ENCODE measurements at regions not wholly inside any gene's neighbourhood (a gene's known extent, or its start where the extent isn't known, plus 50 kb on each side); places are given as distances from the start of the nearest gene placed in this dataset.

GRCh38 chr18:22844190-22844589, 88.9 kb upstream of the RBBP8 start:
- Histone ChIP-seq H4K20me1 (ENCODE audit: insufficient read depth, low read length) (no peaks in the 10 kb centered on the region), H3K4me2 (ENCODE audit: insufficient read depth, low read length) (no peak overlapping the region), H3K9ac (ENCODE audit: low read depth, low read length) (no peak overlapping the region), H3K9me3 (ENCODE audit: insufficient read depth, low read length, severe bottlenecking) (no peaks in the 10 kb centered on the region), H3K27ac (ENCODE audit: low read length) (no peak overlapping the region), H2AFZ (ENCODE audit: low read depth, low read length) (no peak overlapping the region), H3K36me3 (ENCODE audit: insufficient read depth, low read length) (no peaks in the 10 kb centered on the region), H3K27me3 (ENCODE audit: insufficient read depth, low read length, poor library complexity) (peaks cover 17% of the 10 kb centered on the region), H3K4me3 (ENCODE audit: low read depth in 1 of 2, low read length in 2 of 2) (no peak overlapping the region), H3K79me2 (ENCODE audit: insufficient read depth, low read length) (no peaks in the 10 kb centered on the region), H3K4me1 (ENCODE audit: insufficient read depth, low read length) (no peaks in the 10 kb centered on the region)
- DNase-seq (no peak), ATAC-seq (ENCODE audit: insufficient read depth, low read depth) (no peak)
- TF ChIP-seq CTCF (IDR thresholded peaks at IDR 0.05; ENCODE audit: borderline replicate concordance, extremely low read depth, low read length, poor library complexity, severe bottlenecking) (no peak), EZH2 (IDR thresholded peaks at IDR 0.05; ENCODE audit: borderline replicate concordance, low read depth, low read length, severe bottlenecking) (no peak)

GRCh38 chr18:22844628-22845027, 88.5 kb upstream of the RBBP8 start:
- H3K9ac ChIP-seq (ENCODE audit: low read depth, low read length), result no peak overlapping the region
- no peak for ATAC-seq (ENCODE audit: insufficient read depth, low read depth)
- TF ChIP-seq CTCF (IDR thresholded peaks at IDR 0.05; ENCODE audit: borderline replicate concordance, extremely low read depth, low read length, poor library complexity, severe bottlenecking) (no peak), EZH2 (IDR thresholded peaks at IDR 0.05; ENCODE audit: borderline replicate concordance, low read depth, low read length, severe bottlenecking) (no peak)
- H3K4me1 ChIP-seq (ENCODE audit: insufficient read depth, low read length), result no peaks in the 10 kb centered on the region
- H3K79me2 ChIP-seq (ENCODE audit: insufficient read depth, low read length), result no peaks in the 10 kb centered on the region
- no peak overlapping the region for H3K4me3 ChIP-seq (ENCODE audit: low read depth in 1 of 2, low read length in 2 of 2)
- H4K20me1 ChIP-seq (ENCODE audit: insufficient read depth, low read length), result no peaks in the 10 kb centered on the region
- H3K9me3 ChIP-seq (ENCODE audit: insufficient read depth, low read length, severe bottlenecking), result no peaks in the 10 kb centered on the region
- no peak overlapping the region for H3K27ac ChIP-seq (ENCODE audit: low read length)
- H2AFZ ChIP-seq (ENCODE audit: low read depth, low read length), result no peak overlapping the region
- no peak overlapping the region for H3K4me2 ChIP-seq (ENCODE audit: insufficient read depth, low read length)
- DNase-seq, result no peak
- peaks cover 16% of the 10 kb centered on the region for H3K27me3 ChIP-seq (ENCODE audit: insufficient read depth, low read length, poor library complexity)
- no peaks in the 10 kb centered on the region for H3K36me3 ChIP-seq (ENCODE audit: insufficient read depth, low read length)

GRCh38 chr18:22846088-22846683, 86.9 kb upstream of the RBBP8 start:
- Histone ChIP-seq H3K27me3 (ENCODE audit: insufficient read depth, low read length, poor library complexity) (peaks cover 7% of the 10 kb centered on the region), H3K4me3 (ENCODE audit: low read depth in 1 of 2, low read length in 2 of 2) (no peak overlapping the region), H3K4me1 (ENCODE audit: insufficient read depth, low read length) (no peaks in the 10 kb centered on the region), H3K27ac (ENCODE audit: low read length) (no peak overlapping the region), H3K36me3 (ENCODE audit: insufficient read depth, low read length) (no peaks in the 10 kb centered on the region), H4K20me1 (ENCODE audit: insufficient read depth, low read length) (no peaks in the 10 kb centered on the region), H3K9ac (ENCODE audit: low read depth, low read length) (no peak overlapping the region), H2AFZ (ENCODE audit: low read depth, low read length) (no peak overlapping the region), H3K79me2 (ENCODE audit: insufficient read depth, low read length) (no peaks in the 10 kb centered on the region), H3K9me3 (ENCODE audit: insufficient read depth, low read length, severe bottlenecking) (no peaks in the 10 kb centered on the region), H3K4me2 (ENCODE audit: insufficient read depth, low read length) (no peak overlapping the region)
- DNase-seq, result no peak
- TF ChIP-seq CTCF (IDR thresholded peaks at IDR 0.05; ENCODE audit: borderline replicate concordance, extremely low read depth, low read length, poor library complexity, severe bottlenecking), result peak; percentile 54
- TF ChIP-seq EZH2 (IDR thresholded peaks at IDR 0.05; ENCODE audit: borderline replicate concordance, low read depth, low read length, severe bottlenecking), result no peak
- no peak for ATAC-seq (ENCODE audit: insufficient read depth, low read depth)

Data from DND-41 (cell line).